Thoracic aorta (tissue), 2 donors: ENCODE measurements at regions not wholly inside any gene's neighbourhood (a gene's known extent, or its start where the extent isn't known, plus 50 kb on each side); places are given as distances from the start of the nearest gene placed in this dataset.

Experiments used
- ATAC-seq: fragments of 150-250 bp; one replicate; pipeline ENCODE4 v1.8.0; 2017; ENCODE audit warnings: low read depth; ENCODE audit not compliant: insufficient number of reproducible peaks, low FRiP score
- DNase-seq: peaks from one replicate; pipeline ENCODE4 v3.0.0-alpha.2; 2020; ENCODE audit warnings: low spot score
- H3K27ac ChIP-seq, 2 donors: fragments of 200-600 bp; sonication (generic); 1 replicate in 1 of 2; 2 replicates in 1 of 2; pipeline ENCODE4 v1.5.1; 2016; ENCODE audit warnings: mild to moderate bottlenecking in 2 of 2, moderate library complexity in 2 of 2
- H3K27me3 ChIP-seq: fragments of 200-600 bp; sonication (generic); replicated peaks from 2 replicates; pipeline ENCODE4 v1.6.0; 2016; ENCODE audit warnings: mild to moderate bottlenecking; ENCODE audit not compliant: insufficient read depth
- H3K36me3 ChIP-seq: fragments of 200-600 bp; sonication (generic); one replicate; pipeline ENCODE4 v1.5.1; 2016
- H3K4me1 ChIP-seq, 2 donors: fragments of 200-600 bp; sonication (generic); 1 replicate in 1 of 2; 2 replicates in 1 of 2; pipeline versions ENCODE4 v1.5.1 to v1.6.0; 2016; ENCODE audit warnings: low read depth in 2 of 2, mild to moderate bottlenecking in 1 of 2; ENCODE audit not compliant: control insufficient read depth in 1 of 2
- H3K4me3 ChIP-seq: fragments of 200-600 bp; sonication (generic); 2 replicates; pipeline ENCODE4 v1.5.1; 2016; ENCODE audit warnings: mild to moderate bottlenecking
- H3K9me3 ChIP-seq: fragments of 200-600 bp; sonication (generic); 2 replicates; pipeline ENCODE4 v1.5.1; 2016
- TF ChIP-seq, protein P1 (sequence below): fragments of 200-600 bp; sonication (generic); IDR thresholded peaks from one replicate; pipeline ENCODE4 v1.5.1; 2019; ENCODE audit warnings: antibody characterized with exemption

DNA sequence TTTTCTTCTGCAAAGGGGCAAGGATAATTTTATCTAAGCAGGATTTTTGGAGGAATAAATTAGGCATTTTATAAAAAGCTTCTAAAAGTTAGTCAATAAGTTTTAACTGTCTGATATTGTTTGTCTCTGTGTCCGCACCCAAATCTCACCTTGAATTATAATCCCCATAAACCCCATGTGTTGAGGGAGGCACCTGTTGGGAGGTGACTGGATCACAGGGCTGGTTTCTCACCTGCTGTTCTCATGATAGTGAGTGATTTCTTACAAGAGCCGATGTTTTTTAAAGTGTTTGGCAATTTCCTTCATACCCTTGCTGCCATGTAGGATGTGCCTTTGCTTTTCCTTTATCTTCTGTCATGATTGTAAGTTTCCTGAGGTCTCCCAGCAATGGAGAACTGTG, 481.4 kb downstream of the GBA3 start:
- H3K4me1 ChIP-seq, result no peaks in the 10 kb centered on the region
- H3K4me3 ChIP-seq, result no peak overlapping the region
- no peaks in the 10 kb centered on the region for H3K9me3 ChIP-seq
- TF ChIP-seq, protein P1, sequence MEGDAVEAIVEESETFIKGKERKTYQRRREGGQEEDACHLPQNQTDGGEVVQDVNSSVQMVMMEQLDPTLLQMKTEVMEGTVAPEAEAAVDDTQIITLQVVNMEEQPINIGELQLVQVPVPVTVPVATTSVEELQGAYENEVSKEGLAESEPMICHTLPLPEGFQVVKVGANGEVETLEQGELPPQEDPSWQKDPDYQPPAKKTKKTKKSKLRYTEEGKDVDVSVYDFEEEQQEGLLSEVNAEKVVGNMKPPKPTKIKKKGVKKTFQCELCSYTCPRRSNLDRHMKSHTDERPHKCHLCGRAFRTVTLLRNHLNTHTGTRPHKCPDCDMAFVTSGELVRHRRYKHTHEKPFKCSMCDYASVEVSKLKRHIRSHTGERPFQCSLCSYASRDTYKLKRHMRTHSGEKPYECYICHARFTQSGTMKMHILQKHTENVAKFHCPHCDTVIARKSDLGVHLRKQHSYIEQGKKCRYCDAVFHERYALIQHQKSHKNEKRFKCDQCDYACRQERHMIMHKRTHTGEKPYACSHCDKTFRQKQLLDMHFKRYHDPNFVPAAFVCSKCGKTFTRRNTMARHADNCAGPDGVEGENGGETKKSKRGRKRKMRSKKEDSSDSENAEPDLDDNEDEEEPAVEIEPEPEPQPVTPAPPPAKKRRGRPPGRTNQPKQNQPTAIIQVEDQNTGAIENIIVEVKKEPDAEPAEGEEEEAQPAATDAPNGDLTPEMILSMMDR, result no peak
- no peaks in the 10 kb centered on the region for H3K36me3 ChIP-seq
- no peak for DNase-seq
- H3K27ac ChIP-seq, result no peak overlapping the region
- ATAC-seq, result no peak
- H3K27me3 ChIP-seq, result no peaks in the 10 kb centered on the region

DNA sequence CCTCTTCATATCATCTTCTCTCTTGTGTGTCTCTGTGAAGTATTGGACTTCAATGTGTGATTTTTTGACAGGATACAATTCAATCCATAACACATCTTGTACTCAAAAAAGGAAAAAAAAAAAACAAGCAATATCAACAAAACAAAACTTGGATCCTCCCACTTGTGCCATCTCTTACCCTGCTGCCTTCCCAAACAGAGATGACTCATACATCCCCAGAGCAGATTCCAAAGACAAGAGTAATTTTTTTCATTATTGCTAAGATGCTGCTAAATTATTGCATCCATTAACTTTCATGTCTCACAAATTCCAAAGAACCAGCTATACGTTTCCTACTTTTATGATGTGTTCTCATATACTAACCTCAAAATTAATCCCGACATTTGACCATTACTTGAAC, 479.2 kb downstream of the GBA3 start:
- no peak for ATAC-seq
- Histone ChIP-seq H3K27me3 (no peaks in the 10 kb centered on the region), H3K4me1 (no peaks in the 10 kb centered on the region), H3K9me3 (no peaks in the 10 kb centered on the region), H3K4me3 (no peak overlapping the region), H3K27ac (no peak overlapping the region), H3K36me3 (no peaks in the 10 kb centered on the region)
- DNase-seq, result no peak
- TF ChIP-seq, protein P1, result no peak

DNA sequence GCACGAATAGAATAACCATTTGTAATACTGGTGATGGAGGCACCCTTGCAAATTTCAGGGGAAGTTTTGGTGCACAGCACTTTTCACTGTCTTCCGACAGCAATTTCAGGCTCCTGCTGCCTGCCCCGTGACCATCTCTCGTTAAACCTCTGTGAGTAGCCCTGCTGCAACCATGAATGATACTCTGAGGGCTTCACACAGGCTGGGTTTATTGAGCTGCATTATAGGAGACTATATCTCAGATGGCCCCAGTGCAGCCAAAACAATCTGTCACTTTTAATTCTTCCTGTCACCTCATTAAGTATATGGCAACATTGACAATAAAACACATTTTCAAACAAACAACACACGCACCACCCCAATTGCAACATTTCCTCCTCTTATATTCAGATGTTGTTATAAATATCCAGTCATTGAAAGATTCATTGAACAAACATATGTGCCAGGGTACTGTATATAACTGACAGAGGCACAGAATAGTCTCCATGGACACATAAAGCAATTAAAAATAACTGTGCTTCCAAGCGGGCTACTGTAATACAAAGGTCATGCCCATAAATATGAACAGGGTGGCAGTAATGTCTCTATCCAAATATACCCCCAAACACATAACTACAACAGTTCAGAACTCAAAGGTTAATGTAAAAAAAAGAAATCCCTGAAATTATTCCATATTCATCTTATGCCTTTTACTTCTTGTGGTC, 477.0 kb downstream of the GBA3 start:
- no peak overlapping the region for H3K4me3 ChIP-seq
- DNase-seq (no peak), ATAC-seq (no peak)
- no peak overlapping the region for H3K27ac ChIP-seq
- H3K9me3 ChIP-seq, result no peaks in the 10 kb centered on the region
- H3K27me3 ChIP-seq, result no peaks in the 10 kb centered on the region
- no peaks in the 10 kb centered on the region for H3K36me3 ChIP-seq
- TF ChIP-seq, protein P1, result no peak
- H3K4me1 ChIP-seq, result no peaks in the 10 kb centered on the region

DNA sequence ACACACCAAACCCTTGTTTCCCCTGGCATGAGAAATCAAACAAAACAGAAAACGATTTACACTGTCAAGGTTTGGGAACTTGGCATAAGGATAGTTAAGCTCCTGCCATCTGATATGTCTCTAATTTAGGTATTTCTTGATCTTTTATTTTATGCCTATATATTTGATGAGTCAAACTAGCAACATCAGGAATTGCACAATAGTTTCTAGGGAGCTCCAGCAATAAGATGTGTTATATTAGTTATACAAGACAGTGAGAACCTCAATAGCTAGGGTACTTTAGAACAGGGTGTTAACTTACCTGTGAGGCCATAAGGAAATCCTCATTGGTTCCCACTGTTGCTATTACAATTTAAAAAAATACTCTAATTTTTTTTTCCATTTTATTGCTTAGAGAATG, 474.2 kb downstream of the GBA3 start:
- H3K27me3 ChIP-seq, result no peaks in the 10 kb centered on the region
- no peak overlapping the region for H3K4me3 ChIP-seq
- H3K4me1 ChIP-seq, result no peaks in the 10 kb centered on the region
- ATAC-seq (no peak), DNase-seq (no peak)
- H3K27ac ChIP-seq, result no peak overlapping the region
- TF ChIP-seq, protein P1, result no peak
- H3K36me3 ChIP-seq, result no peaks in the 10 kb centered on the region
- no peaks in the 10 kb centered on the region for H3K9me3 ChIP-seq

DNA sequence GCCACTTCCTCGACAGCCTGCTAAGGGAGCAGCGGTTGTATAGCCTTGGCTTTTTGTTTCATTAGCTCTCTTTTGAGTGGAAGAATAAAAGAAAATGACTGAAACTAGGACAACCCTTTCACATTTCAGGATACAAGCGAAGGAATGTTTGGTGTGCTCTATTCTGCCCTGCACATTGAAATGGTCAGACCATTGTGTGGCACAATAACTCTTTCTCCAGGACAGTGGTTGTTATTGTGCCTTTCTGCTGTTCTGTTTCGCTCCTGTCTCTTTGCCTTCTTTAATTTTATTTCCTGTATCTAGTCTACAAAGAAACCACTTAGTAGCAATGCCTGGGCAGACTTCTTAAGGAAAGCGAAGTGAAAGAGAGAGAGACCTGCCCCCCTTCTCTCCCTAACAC, 473.7 kb downstream of the GBA3 start:
- no peaks in the 10 kb centered on the region for H3K4me1 ChIP-seq
- no peak overlapping the region for H3K4me3 ChIP-seq
- no peaks in the 10 kb centered on the region for H3K27me3 ChIP-seq
- no peak for DNase-seq
- no peaks in the 10 kb centered on the region for H3K36me3 ChIP-seq
- TF ChIP-seq, protein P1, result no peak
- no peak for ATAC-seq
- no peak overlapping the region for H3K27ac ChIP-seq
- H3K9me3 ChIP-seq, result no peaks in the 10 kb centered on the region
